Body of pancreas (tissue), 4 donors: ENCODE measurements at regions not wholly inside any gene's neighbourhood (a gene's known extent, or its start where the extent isn't known, plus 50 kb on each side); places are given as distances from the start of the nearest gene placed in this dataset.

Experiments
- CTCF ChIP-seq, 7 experiments: fragments of 450-650 bp in 4 of 7; fragments of 200-600 bp in 3 of 7; sonication (generic) in 3 of 7; IDR thresholded peaks; one replicate each; pipeline ENCODE4 v1.5.1; 2016 to 2019; ENCODE audit warnings: antibody characterized with exemption in 7 of 7
- POLR2A ChIP-seq, 3 donors: fragments of 450-650 bp; IDR thresholded peaks; one replicate each; pipeline ENCODE4 v1.6.1; 2016; ENCODE audit warnings: antibody characterized with exemption in 3 of 3, mild to moderate bottlenecking in 2 of 3

DNA sequence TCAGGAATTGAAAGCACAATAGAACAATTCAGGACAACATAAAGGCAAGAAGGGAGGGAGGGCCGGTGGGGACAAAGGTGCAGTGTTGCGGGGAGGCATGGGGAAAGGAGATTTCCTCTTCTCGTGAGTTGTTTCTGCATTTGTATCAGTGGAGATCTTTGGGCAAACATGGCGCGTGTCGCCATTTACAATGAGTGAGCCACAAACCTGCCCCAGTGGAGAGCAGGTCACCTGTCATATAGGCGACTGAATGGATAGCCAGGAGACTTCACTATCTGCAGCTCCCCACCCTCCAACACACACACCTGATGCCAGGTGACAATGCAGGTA, 87.7 kb upstream of the SLC45A1 start:
- TF ChIP-seq CTCF (IDR thresholded peaks at IDR 0.05) (no peak), POLR2A (IDR thresholded peaks at IDR 0.05) (no peak)
